ENCODE measurements at regions not wholly inside any gene's neighbourhood (a gene's known extent, or its start where the extent isn't known, plus 50 kb on each side); places are given as distances from the start of the nearest gene placed in this dataset.

GRCh38 chr18:25819746-25820363, 270.6 kb downstream of the SS18 start:
- no peak for TF ChIP-seq NFIC (IDR thresholded peaks at IDR 0.05)
- TF ChIP-seq EP300 (IDR thresholded peaks at IDR 0.05; ENCODE audit: borderline replicate concordance): no peak
- TF ChIP-seq CEBPB (IDR thresholded peaks at IDR 0.05): no peak
- TF ChIP-seq CREB1 (IDR thresholded peaks at IDR 0.05; ENCODE audit: low read depth): no peak
- no peak for TF ChIP-seq MAX (IDR thresholded peaks at IDR 0.05)

Measured in Ishikawa (cell line).